ENCODE measurements at regions not wholly inside any gene's neighbourhood (a gene's known extent, or its start where the extent isn't known, plus 50 kb on each side); places are given as distances from the start of the nearest gene placed in this dataset.

- Histone ChIP-seq H3K4me1 (ENCODE audit: insufficient read depth, low read length) (no peaks in the 10 kb centered on the region; the same call in 1 of the 2 replicates), H3K27ac (ENCODE audit: insufficient read length, low read depth, low read length) (no peak overlapping the region), H3K18ac (ENCODE audit: insufficient read length, low read depth, low read length) (no peak overlapping the region), H3T11ph (ENCODE audit: low read length) (no peak overlapping the region), H3K27me3 (ENCODE audit: insufficient read depth, low read length) (no peaks in the 10 kb centered on the region), H3K9me3 (ENCODE audit: control insufficient read depth, low read depth, low read length) (no peaks in the 10 kb centered on the region), H3K23ac (ENCODE audit: insufficient read length, low read depth, low read length) (no peak overlapping the region), H3K9ac (ENCODE audit: extremely low read depth, insufficient read length, low read length) (no peak overlapping the region), H3K23me2 (ENCODE audit: insufficient read length, low read depth, low read length, poor library complexity, severe bottlenecking) (no peaks in the 10 kb centered on the region), H2BK20ac (ENCODE audit: low read depth, low read length, poor library complexity, severe bottlenecking) (no peak overlapping the region), H2BK5ac (ENCODE audit: insufficient read length, low read length) (no peak overlapping the region), H2AK5ac (ENCODE audit: insufficient read length, low read length) (no peak overlapping the region), H2BK15ac (ENCODE audit: low read depth, low read length) (no peak overlapping the region), H3K56ac (ENCODE audit: insufficient read length, low read depth, low read length) (no peak overlapping the region), H2BK120ac (ENCODE audit: low read depth, low read length, poor library complexity, severe bottlenecking) (no peak overlapping the region), H2AFZ (ENCODE audit: low read length) (no peak overlapping the region), H4K91ac (ENCODE audit: insufficient read length, low read depth, low read length) (no peak overlapping the region), H4K5ac (ENCODE audit: insufficient read length, low read depth, low read length) (no peak overlapping the region), H3K14ac (ENCODE audit: insufficient read depth, low read length) (no peak overlapping the region), H3K79me2 (ENCODE audit: insufficient read depth, low read length) (no peaks in the 10 kb centered on the region), H3K79me1 (ENCODE audit: insufficient read depth, low read depth, low read length, poor library complexity, severe bottlenecking) (no peaks in the 10 kb centered on the region), H3K4ac (ENCODE audit: low read depth, low read length) (no peak overlapping the region), H3K4me2 (ENCODE audit: insufficient read depth, insufficient read length, low read length) (no peak overlapping the region), H4K8ac (replicated peaks; ENCODE audit: insufficient read length, low read depth, low read length) (no peak overlapping the region), H4K20me1 (ENCODE audit: control insufficient read depth, insufficient read depth, insufficient read length) (no peaks in the 10 kb centered on the region), H2BK12ac (ENCODE audit: insufficient read length, low read depth, low read length) (no peak overlapping the region)
- TF ChIP-seq CTCF (conservative IDR thresholded peaks at IDR 0.05), result no peak
- no peaks in the 10 kb centered on the region for H3K9me3 Mint-ChIP-seq
- H3K27ac Mint-ChIP-seq, result no peak overlapping the region; a peak in 1 of 7 replicates
- no peak overlapping the region for H3K4me3 Mint-ChIP-seq
- H3K4me1 Mint-ChIP-seq, result peaks cover 5 to 12% of the 10 kb centered on the region in 2 experiments
- H3K27me3 Mint-ChIP-seq (ENCODE audit: low read depth), result peaks cover 2% of the 10 kb centered on the region; the same call in 1 of the 2 replicates
- H3K36me3 Mint-ChIP-seq (ENCODE audit: insufficient read depth in 1 of 3, low read depth in 3 of 3), result no peaks in the 10 kb centered on the region
- no peak for DNase-seq
- WGBS (ENCODE audit: extremely low coverage, insufficient read length, low lambda C conversion rate), result no CpG with 5 or more reads among the region's 4 CpGs
Observed at GRCh38 chr10:6957851-6958250, 377.8 kb upstream of the PRKCQ start.

All from H9 (cell line).